ENCODE measurements at regions not wholly inside any gene's neighbourhood (a gene's known extent, or its start where the extent isn't known, plus 50 kb on each side); places are given as distances from the start of the nearest gene placed in this dataset.

DNA sequence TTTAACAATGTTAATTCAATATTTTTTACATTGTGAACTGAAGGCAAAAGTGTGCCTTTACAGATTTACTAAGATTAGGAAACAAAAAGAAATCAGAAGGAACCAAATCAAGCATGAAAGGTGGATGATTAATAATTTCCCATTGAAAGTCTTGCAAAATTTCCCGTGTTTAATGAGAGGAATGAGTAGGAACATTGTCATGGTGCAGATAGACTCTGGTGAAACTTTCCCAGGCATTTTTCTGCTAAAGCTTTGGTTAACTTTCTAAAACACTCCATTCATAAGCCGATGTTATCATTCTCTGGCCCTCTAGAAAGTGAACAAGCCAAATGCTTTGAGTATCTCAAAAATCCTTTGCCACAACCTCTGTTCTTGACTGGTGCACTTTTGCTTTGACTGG is 1522.8 kb upstream of the PABPC4L start:
- H3K27ac ChIP-seq (ENCODE audit: extremely low read depth, low read depth, low read length): no peak overlapping the region
- H3K4me3 ChIP-seq (ENCODE audit: low read depth, low read length): no peak overlapping the region
- TF ChIP-seq, protein P1, sequence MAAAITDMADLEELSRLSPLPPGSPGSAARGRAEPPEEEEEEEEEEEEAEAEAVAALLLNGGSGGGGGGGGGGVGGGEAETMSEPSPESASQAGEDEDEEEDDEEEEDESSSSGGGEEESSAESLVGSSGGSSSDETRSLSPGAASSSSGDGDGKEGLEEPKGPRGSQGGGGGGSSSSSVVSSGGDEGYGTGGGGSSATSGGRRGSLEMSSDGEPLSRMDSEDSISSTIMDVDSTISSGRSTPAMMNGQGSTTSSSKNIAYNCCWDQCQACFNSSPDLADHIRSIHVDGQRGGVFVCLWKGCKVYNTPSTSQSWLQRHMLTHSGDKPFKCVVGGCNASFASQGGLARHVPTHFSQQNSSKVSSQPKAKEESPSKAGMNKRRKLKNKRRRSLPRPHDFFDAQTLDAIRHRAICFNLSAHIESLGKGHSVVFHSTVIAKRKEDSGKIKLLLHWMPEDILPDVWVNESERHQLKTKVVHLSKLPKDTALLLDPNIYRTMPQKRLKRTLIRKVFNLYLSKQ (tag by site-specific recombination; IDR thresholded peaks at IDR 0.05; ENCODE audit: borderline replicate concordance): no peak
- TF ChIP-seq, protein P2, sequence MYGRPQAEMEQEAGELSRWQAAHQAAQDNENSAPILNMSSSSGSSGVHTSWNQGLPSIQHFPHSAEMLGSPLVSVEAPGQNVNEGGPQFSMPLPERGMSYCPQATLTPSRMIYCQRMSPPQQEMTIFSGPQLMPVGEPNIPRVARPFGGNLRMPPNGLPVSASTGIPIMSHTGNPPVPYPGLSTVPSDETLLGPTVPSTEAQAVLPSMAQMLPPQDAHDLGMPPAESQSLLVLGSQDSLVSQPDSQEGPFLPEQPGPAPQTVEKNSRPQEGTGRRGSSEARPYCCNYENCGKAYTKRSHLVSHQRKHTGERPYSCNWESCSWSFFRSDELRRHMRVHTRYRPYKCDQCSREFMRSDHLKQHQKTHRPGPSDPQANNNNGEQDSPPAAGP (tag by site-specific recombination; IDR thresholded peaks at IDR 0.05): no peak
- TF ChIP-seq ZNF571 (tag by site-specific recombination; IDR thresholded peaks at IDR 0.05) (no peak), ZBTB8A (tag by site-specific recombination; IDR thresholded peaks at IDR 0.05) (no peak), ZNF169 (tag by site-specific recombination; IDR thresholded peaks at IDR 0.05) (no peak), ZNF621 (tag by site-specific recombination; IDR thresholded peaks at IDR 0.05) (no peak)
- H3K9me3 ChIP-seq (ENCODE audit: control insufficient read depth, insufficient read depth, low read depth, low read length): no peaks in the 10 kb centered on the region
- ChIA-PET POLR2A (no interaction called here), CTCF (no interaction called here)
- no peaks in the 10 kb centered on the region for H3K4me1 ChIP-seq (ENCODE audit: control insufficient read depth, insufficient read depth, low read length)
- H3K36me3 ChIP-seq (ENCODE audit: control insufficient read depth in 2 of 2, insufficient read depth in 1 of 2, low read length in 2 of 2): no peaks in the 10 kb centered on the region

DNA sequence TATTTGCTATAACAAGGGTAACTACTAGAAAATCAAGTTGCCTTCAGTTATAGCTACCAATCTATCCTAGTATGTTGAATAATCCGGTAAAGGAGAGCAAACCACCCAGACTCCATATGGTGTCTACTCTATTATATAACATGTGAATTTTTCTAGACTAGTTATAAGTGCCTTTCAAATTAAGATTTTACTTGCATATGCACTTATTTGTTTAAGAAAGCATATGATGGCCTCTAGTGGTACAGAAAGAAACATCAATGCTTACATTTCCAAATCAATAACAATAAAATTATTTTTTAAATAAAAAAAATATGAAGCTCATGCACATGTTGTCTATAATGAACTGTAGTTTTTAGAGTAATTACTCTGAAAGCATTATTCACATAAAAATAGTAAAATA is 1516.4 kb upstream of the PABPC4L start:
- Histone ChIP-seq H3K4me3 (ENCODE audit: low read depth, low read length) (no peak overlapping the region), H3K9me3 (ENCODE audit: control insufficient read depth, insufficient read depth, low read depth, low read length) (no peaks in the 10 kb centered on the region), H3K36me3 (ENCODE audit: control insufficient read depth in 2 of 2, insufficient read depth in 1 of 2, low read length in 2 of 2) (no peaks in the 10 kb centered on the region), H3K4me1 (ENCODE audit: control insufficient read depth, insufficient read depth, low read length) (no peaks in the 10 kb centered on the region), H3K27ac (ENCODE audit: extremely low read depth, low read depth, low read length) (no peak overlapping the region)
- ChIA-PET POLR2A (no interaction called here), CTCF (no interaction called here)
- TF ChIP-seq, protein P3, sequence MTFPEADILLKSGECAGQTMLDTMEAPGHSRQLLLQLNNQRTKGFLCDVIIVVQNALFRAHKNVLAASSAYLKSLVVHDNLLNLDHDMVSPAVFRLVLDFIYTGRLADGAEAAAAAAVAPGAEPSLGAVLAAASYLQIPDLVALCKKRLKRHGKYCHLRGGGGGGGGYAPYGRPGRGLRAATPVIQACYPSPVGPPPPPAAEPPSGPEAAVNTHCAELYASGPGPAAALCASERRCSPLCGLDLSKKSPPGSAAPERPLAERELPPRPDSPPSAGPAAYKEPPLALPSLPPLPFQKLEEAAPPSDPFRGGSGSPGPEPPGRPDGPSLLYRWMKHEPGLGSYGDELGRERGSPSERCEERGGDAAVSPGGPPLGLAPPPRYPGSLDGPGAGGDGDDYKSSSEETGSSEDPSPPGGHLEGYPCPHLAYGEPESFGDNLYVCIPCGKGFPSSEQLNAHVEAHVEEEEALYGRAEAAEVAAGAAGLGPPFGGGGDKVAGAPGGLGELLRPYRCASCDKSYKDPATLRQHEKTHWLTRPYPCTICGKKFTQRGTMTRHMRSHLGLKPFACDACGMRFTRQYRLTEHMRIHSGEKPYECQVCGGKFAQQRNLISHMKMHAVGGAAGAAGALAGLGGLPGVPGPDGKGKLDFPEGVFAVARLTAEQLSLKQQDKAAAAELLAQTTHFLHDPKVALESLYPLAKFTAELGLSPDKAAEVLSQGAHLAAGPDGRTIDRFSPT (tag by site-specific recombination; IDR thresholded peaks at IDR 0.05): no peak
- no peak for TF ChIP-seq MEIS1 (CRISPR knock-in tag; IDR thresholded peaks at IDR 0.05; ENCODE audit: borderline replicate concordance)
- TF ChIP-seq, protein P4, sequence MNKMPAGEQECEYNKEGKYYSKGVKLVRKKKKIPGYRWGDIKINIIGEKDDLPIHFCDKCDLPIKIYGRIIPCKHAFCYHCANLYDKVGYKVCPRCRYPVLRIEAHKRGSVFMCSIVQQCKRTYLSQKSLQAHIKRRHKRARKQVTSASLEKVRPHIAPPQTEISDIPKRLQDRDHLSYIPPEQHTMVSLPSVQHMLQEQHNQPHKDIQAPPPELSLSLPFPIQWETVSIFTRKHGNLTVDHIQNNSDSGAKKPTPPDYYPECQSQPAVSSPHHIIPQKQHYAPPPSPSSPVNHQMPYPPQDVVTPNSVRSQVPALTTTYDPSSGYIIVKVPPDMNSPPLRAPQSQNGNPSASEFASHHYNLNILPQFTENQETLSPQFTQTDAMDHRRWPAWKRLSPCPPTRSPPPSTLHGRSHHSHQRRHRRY (tag by site-specific recombination; IDR thresholded peaks at IDR 0.05): no peak
- TF ChIP-seq ZNF23 (tag by site-specific recombination; IDR thresholded peaks at IDR 0.05; ENCODE audit: borderline replicate concordance): no peak
- TF ChIP-seq, protein P5, sequence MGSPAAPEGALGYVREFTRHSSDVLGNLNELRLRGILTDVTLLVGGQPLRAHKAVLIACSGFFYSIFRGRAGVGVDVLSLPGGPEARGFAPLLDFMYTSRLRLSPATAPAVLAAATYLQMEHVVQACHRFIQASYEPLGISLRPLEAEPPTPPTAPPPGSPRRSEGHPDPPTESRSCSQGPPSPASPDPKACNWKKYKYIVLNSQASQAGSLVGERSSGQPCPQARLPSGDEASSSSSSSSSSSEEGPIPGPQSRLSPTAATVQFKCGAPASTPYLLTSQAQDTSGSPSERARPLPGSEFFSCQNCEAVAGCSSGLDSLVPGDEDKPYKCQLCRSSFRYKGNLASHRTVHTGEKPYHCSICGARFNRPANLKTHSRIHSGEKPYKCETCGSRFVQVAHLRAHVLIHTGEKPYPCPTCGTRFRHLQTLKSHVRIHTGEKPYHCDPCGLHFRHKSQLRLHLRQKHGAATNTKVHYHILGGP (tag by site-specific recombination; IDR thresholded peaks at IDR 0.05): no peak

DNA sequence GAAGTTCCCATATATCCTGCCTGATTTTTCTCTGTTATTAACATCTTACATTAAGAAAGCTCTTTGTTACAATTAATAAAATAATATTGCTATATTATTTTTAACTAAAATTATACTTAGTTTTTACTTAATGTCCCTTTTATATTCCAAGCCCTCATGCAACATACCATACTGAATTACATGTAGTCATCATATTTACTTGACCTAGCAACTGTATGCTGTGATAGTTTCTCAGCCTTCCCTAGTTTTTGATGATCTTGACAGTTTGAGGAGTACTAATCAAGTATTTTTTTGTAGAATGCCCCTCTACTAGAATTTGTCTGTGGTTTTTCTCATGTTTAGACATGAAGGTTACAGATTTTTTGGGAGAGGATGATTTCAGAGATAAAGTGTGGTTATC is 1503.8 kb upstream of the PABPC4L start:
- H3K36me3 ChIP-seq (ENCODE audit: control insufficient read depth in 2 of 2, insufficient read depth in 1 of 2, low read length in 2 of 2): no peaks in the 10 kb centered on the region
- no peaks in the 10 kb centered on the region for H3K4me1 ChIP-seq (ENCODE audit: control insufficient read depth, insufficient read depth, low read length)
- ChIA-PET CTCF (no interaction called here), POLR2A (no interaction called here)
- no peaks in the 10 kb centered on the region for H3K9me3 ChIP-seq (ENCODE audit: control insufficient read depth, insufficient read depth, low read depth, low read length)
- H3K4me3 ChIP-seq (ENCODE audit: low read depth, low read length): no peak overlapping the region
- H3K27ac ChIP-seq (ENCODE audit: extremely low read depth, low read depth, low read length): no peak overlapping the region
- TF ChIP-seq, protein P6, sequence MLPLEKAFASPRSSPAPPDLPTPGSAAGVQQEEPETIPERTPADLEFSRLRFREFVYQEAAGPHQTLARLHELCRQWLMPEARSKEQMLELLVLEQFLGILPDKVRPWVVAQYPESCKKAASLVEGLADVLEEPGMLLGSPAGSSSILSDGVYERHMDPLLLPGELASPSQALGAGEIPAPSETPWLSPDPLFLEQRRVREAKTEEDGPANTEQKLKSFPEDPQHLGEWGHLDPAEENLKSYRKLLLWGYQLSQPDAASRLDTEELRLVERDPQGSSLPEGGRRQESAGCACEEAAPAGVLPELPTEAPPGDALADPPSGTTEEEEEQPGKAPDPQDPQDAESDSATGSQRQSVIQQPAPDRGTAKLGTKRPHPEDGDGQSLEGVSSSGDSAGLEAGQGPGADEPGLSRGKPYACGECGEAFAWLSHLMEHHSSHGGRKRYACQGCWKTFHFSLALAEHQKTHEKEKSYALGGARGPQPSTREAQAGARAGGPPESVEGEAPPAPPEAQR (tag by site-specific recombination; IDR thresholded peaks at IDR 0.05): no peak
- TF ChIP-seq YY2 (tag by site-specific recombination; IDR thresholded peaks at IDR 0.05) (no peak), ZNF610 (tag by site-specific recombination; IDR thresholded peaks at IDR 0.05; ENCODE audit: borderline replicate concordance) (no peak), ZNF292 (tag by site-specific recombination; IDR thresholded peaks at IDR 0.05; ENCODE audit: borderline replicate concordance, low read depth) (no peak), ZNF174 (tag by site-specific recombination; IDR thresholded peaks at IDR 0.05) (no peak), GFI1B (tag by site-specific recombination; IDR thresholded peaks at IDR 0.05) (no peak), RBAK (tag by site-specific recombination; IDR thresholded peaks at IDR 0.05) (no peak), ZNF169 (tag by site-specific recombination; IDR thresholded peaks at IDR 0.05) (no peak), GLI4 (tag by site-specific recombination; IDR thresholded peaks at IDR 0.05) (no peak), ZNF626 (tag by site-specific recombination; IDR thresholded peaks at IDR 0.05) (no peak), ZSCAN16 (tag by site-specific recombination; IDR thresholded peaks at IDR 0.05) (no peak), ZNF184 (tag by site-specific recombination; IDR thresholded peaks at IDR 0.05) (no peak)
- TF ChIP-seq, protein P7, sequence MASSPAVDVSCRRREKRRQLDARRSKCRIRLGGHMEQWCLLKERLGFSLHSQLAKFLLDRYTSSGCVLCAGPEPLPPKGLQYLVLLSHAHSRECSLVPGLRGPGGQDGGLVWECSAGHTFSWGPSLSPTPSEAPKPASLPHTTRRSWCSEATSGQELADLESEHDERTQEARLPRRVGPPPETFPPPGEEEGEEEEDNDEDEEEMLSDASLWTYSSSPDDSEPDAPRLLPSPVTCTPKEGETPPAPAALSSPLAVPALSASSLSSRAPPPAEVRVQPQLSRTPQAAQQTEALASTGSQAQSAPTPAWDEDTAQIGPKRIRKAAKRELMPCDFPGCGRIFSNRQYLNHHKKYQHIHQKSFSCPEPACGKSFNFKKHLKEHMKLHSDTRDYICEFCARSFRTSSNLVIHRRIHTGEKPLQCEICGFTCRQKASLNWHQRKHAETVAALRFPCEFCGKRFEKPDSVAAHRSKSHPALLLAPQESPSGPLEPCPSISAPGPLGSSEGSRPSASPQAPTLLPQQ (tag by site-specific recombination; IDR thresholded peaks at IDR 0.05): no peak
